Activated CD8-positive, alpha-beta memory T cell treated with anti-CD3 and anti-CD28 coated beads, Interleukin-2, amount 50 U/mL, for 24 hours (primary cell): ENCODE measurements at regions not wholly inside any gene's neighbourhood (a gene's known extent, or its start where the extent isn't known, plus 50 kb on each side); places are given as distances from the start of the nearest gene placed in this dataset.

Experiments used
- DNase-seq: peaks from one replicate; pipeline ENCODE4 v3.0.0-alpha.2; 2020; ENCODE audit errors: extremely low read depth

GRCh38 chr2:134141598-134142340 lies 112.1 kb upstream of the MGAT5 start:
- DNase-seq: no peak

GRCh38 chr2:134142341-134142738 lies 111.5 kb upstream of the MGAT5 start:
- DNase-seq: no peak

- DNase-seq: no peak
Measured at GRCh38 chr2:134142903-134143302, 111.0 kb upstream of the MGAT5 start.

- DNase-seq: no peak
Measured at GRCh38 chr2:134143568-134143967, 110.3 kb upstream of the MGAT5 start.

GRCh38 chr2:134144081-134144596 lies 109.7 kb upstream of the MGAT5 start:
- DNase-seq: no peak

- DNase-seq: no peak
Measured at GRCh38 chr2:134144651-134145050, 109.2 kb upstream of the MGAT5 start.

GRCh38 chr2:134145519-134145918 lies 108.4 kb upstream of the MGAT5 start:
- no peak for DNase-seq

GRCh38 chr2:134146161-134146560 lies 107.7 kb upstream of the MGAT5 start:
- no peak for DNase-seq

- DNase-seq: no peak
Measured at GRCh38 chr2:134146620-134147019, 107.3 kb upstream of the MGAT5 start.

- DNase-seq: no peak
Measured at GRCh38 chr2:134148172-134148571, 105.7 kb upstream of the MGAT5 start.

GRCh38 chr2:134148843-134149472 lies 104.9 kb upstream of the MGAT5 start:
- no peak for DNase-seq

- DNase-seq: no peak
Measured at GRCh38 chr2:134149904-134150303, 104.0 kb upstream of the MGAT5 start.

GRCh38 chr2:134150760-134151159 lies 103.1 kb upstream of the MGAT5 start:
- DNase-seq: no peak

GRCh38 chr2:134152045-134153010 lies 101.5 kb upstream of the MGAT5 start:
- no peak for DNase-seq

GRCh38 chr2:134153294-134153880 lies 100.5 kb upstream of the MGAT5 start:
- no peak for DNase-seq

- DNase-seq: no peak
Measured at GRCh38 chr2:134154246-134154645, 99.6 kb upstream of the MGAT5 start.

- DNase-seq: no peak
Measured at GRCh38 chr2:134155134-134155533, 98.7 kb upstream of the MGAT5 start.

GRCh38 chr2:134158295-134158694 lies 95.6 kb upstream of the MGAT5 start:
- DNase-seq: no peak

GRCh38 chr2:134161170-134161547 lies 92.7 kb upstream of the MGAT5 start:
- DNase-seq: no peak

GRCh38 chr2:134163336-134163735 lies 90.5 kb upstream of the MGAT5 start:
- no peak for DNase-seq

GRCh38 chr2:134164306-134164705 lies 89.6 kb upstream of the MGAT5 start:
- no peak for DNase-seq

GRCh38 chr2:134167015-134167414 lies 86.9 kb upstream of the MGAT5 start:
- DNase-seq: no peak
